ENCODE measurements at regions not wholly inside any gene's neighbourhood (a gene's known extent, or its start where the extent isn't known, plus 50 kb on each side); places are given as distances from the start of the nearest gene placed in this dataset.
A peak's percentile ranks its signal among the peaks of the same experiment; 100 is the strongest.

DNA sequence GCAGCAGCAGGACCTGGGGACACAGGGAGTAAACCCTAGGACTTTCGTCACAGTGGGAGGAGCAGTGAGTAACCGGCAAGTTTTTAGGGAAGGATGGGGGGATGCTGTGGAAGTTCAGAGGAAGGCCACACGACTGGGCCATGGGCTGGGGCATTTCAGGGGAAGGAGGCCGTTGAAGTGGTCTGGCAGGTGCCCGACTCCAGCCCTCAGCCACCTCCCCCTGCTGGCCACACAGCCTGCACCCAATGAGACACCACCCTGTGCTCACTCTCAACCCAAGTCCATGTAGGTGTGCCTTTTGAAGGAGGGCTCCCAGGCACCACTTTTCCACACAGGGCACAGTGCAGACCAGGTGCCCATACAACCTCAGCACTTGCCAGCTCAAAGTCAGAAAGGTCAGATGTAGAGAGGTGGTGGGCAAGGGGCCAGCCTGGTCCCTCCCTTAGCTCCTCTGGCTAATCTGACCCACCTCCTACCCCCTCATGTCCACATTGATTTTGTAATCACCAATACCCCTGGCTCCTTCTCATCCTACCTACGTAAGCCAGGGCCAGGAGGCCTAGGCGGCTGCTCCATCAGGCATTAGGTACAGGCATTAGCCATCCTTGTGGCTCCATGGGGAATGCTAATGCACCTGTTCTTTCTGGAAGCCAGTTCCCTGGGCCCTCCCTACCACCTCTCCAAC lies 211.2 kb downstream of the SMAD2 start:
- ChIA-PET POLR2A (no interaction called here), CTCF (ENCODE audit: low intra/inter-chr PET ratio, low total read pairs) (no interaction called here)
- H2AFZ ChIP-seq (ENCODE audit: low read length), result no peak overlapping the region
- H3K27me3 ChIP-seq (ENCODE audit: control insufficient read depth in 1 of 2, insufficient read depth in 2 of 2, low read length in 2 of 2), result peaks cover 2 to 6% of the 10 kb centered on the region in 2 experiments; a peak in 1 of 5 replicates
- no peaks in the 10 kb centered on the region for H3K9me3 ChIP-seq (ENCODE audit: low read length)
- intact Hi-C loops (cut with micrococcal nuclease; ENCODE audit: unreplicated experiment), result no loop called here
- TF ChIP-seq, protein P1, sequence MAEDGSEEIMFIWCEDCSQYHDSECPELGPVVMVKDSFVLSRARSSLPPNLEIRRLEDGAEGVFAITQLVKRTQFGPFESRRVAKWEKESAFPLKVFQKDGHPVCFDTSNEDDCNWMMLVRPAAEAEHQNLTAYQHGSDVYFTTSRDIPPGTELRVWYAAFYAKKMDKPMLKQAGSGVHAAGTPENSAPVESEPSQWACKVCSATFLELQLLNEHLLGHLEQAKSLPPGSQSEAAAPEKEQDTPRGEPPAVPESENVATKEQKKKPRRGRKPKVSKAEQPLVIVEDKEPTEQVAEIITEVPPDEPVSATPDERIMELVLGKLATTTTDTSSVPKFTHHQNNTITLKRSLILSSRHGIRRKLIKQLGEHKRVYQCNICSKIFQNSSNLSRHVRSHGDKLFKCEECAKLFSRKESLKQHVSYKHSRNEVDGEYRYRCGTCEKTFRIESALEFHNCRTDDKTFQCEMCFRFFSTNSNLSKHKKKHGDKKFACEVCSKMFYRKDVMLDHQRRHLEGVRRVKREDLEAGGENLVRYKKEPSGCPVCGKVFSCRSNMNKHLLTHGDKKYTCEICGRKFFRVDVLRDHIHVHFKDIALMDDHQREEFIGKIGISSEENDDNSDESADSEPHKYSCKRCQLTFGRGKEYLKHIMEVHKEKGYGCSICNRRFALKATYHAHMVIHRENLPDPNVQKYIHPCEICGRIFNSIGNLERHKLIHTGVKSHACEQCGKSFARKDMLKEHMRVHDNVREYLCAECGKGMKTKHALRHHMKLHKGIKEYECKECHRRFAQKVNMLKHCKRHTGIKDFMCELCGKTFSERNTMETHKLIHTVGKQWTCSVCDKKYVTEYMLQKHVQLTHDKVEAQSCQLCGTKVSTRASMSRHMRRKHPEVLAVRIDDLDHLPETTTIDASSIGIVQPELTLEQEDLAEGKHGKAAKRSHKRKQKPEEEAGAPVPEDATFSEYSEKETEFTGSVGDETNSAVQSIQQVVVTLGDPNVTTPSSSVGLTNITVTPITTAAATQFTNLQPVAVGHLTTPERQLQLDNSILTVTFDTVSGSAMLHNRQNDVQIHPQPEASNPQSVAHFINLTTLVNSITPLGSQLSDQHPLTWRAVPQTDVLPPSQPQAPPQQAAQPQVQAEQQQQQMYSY (CRISPR knock-in tag; IDR thresholded peaks at IDR 0.05), result no peak
- TF ChIP-seq EED (CRISPR knock-in tag; IDR thresholded peaks at IDR 0.05), result no peak
- no peak for TF ChIP-seq MXI1 (IDR thresholded peaks at IDR 0.05; ENCODE audit: borderline replicate concordance, low read depth, low read length)
- TF ChIP-seq, protein P2, sequence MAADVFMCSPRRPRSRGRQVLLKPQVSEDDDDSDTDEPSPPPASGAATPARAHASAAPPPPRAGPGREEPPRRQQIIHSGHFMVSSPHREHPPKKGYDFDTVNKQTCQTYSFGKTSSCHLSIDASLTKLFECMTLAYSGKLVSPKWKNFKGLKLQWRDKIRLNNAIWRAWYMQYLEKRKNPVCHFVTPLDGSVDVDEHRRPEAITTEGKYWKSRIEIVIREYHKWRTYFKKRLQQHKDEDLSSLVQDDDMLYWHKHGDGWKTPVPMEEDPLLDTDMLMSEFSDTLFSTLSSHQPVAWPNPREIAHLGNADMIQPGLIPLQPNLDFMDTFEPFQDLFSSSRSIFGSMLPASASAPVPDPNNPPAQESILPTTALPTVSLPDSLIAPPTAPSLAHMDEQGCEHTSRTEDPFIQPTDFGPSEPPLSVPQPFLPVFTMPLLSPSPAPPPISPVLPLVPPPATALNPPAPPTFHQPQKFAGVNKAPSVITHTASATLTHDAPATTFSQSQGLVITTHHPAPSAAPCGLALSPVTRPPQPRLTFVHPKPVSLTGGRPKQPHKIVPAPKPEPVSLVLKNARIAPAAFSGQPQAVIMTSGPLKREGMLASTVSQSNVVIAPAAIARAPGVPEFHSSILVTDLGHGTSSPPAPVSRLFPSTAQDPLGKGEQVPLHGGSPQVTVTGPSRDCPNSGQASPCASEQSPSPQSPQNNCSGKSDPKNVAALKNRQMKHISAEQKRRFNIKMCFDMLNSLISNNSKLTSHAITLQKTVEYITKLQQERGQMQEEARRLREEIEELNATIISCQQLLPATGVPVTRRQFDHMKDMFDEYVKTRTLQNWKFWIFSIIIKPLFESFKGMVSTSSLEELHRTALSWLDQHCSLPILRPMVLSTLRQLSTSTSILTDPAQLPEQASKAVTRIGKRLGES (CRISPR knock-in tag; IDR thresholded peaks at IDR 0.05; ENCODE audit: borderline replicate concordance), result no peak
- WGBS (ENCODE audit: low lambda C conversion rate), result 5% methylated on average over 7 of the region's 7 CpGs
- BruUV-seq (replicated peaks), result no TSS peak
- H3K4me2 ChIP-seq (ENCODE audit: low read depth, low read length), result no peak overlapping the region
- no peak overlapping the region for H3K9ac ChIP-seq (ENCODE audit: insufficient read depth, low read depth, low read length)
- no peak overlapping the region for H3K4me3 ChIP-seq (replicated peaks in 1 of 3; ENCODE audit: insufficient read depth in 1 of 3, low read depth in 2 of 3, low read length in 3 of 3)
- no peak for FAIRE-seq
- no peaks in the 10 kb centered on the region for H3K79me2 ChIP-seq (ENCODE audit: insufficient read depth, low read length)
- H3K27ac ChIP-seq (ENCODE audit: extremely low read length, insufficient read depth, low read length), result no peak overlapping the region
- H3K4me1 ChIP-seq (ENCODE audit: insufficient read depth, low read length), result no peaks in the 10 kb centered on the region
- in situ Hi-C loops (cut with HindIII; ENCODE audit: extremely low pct_ligation_motif_present, low pct_unique_long_range_greater_than_20kb), result no loop called here
- no peaks in the 10 kb centered on the region for H3K36me3 ChIP-seq (replicated peaks in 1 of 2; ENCODE audit: control insufficient read depth in 1 of 2, insufficient read depth in 2 of 2, low read length in 2 of 2)
- peak; percentile 46; the same call in 2 of the 3 replicates for ATAC-seq
- no peak for DNase-seq (ENCODE audit: low spot score)
- no peaks in the 10 kb centered on the region for H4K20me1 ChIP-seq (ENCODE audit: insufficient read depth, low read length)
